Ovary (tissue), 7 donors: ENCODE measurements at regions not wholly inside any gene's neighbourhood (a gene's known extent, or its start where the extent isn't known, plus 50 kb on each side); places are given as distances from the start of the nearest gene placed in this dataset.

ENCODE experiments used
- DNase-seq, 5 donors: peaks; one replicate each; pipeline ENCODE4 v3.0.0-alpha.2; 2019 to 2020
- H3K27ac ChIP-seq, 2 donors: fragments of 200-600 bp; one replicate each; pipeline versions ENCODE4 v1.5.1 to v1.8.0; 2019 to 2022
- H3K27me3 ChIP-seq: fragments of 200-600 bp; one replicate; pipeline ENCODE4 v1.8.0; 2022
- H3K36me3 ChIP-seq: fragments of 200-600 bp; sonication (generic); one replicate; pipeline ENCODE4 v1.5.1; 2019
- H3K4me1 ChIP-seq: one replicate; pipeline ENCODE4 v1.8.1; 2013; ENCODE audit warnings: mild to moderate bottlenecking, moderate library complexity; ENCODE audit not compliant: insufficient read depth
- H3K4me3 ChIP-seq: fragments of 200-600 bp; sonication (generic); one replicate; pipeline ENCODE4 v1.5.1; 2017
- H3K9me3 ChIP-seq, 2 donors: fragments of 200-600 bp in 1 of 2; sonication (generic) in 1 of 2; one replicate each; pipeline versions ENCODE4 v1.5.1 to v1.8.1; 2013 to 2019; ENCODE audit warnings: mild to moderate bottlenecking in 1 of 2, moderate library complexity in 1 of 2
- EP300 ChIP-seq: sonication (generic); formaldehyde crosslinking; IDR thresholded peaks from one replicate; pipeline ENCODE4 v1.6.1; 2017; ENCODE audit warnings: antibody characterized with exemption
- POLR2A ChIP-seq: fragments of 450-650 bp; IDR thresholded peaks from one replicate; pipeline ENCODE4 v1.6.1; 2017; ENCODE audit warnings: antibody characterized with exemption, mild to moderate bottlenecking, moderate library complexity
- WGBS, 3 donors: extraction: QIAGEN DNeasy Blood & Tissue Kit in 1 of 3; methylation state at CpG; one replicate each; pipeline versions ENCODE4 v1.1.5 to v1.1.7; 2013 to 2017; 5-methylcytosine and 5-hydroxymethylcytosine counted together
- intact Hi-C, 4 donors: fragments of 100-400 bp; cut with DNase I; formaldehyde crosslinking; loops; one replicate each; pipeline versions ENCODE4 v1.11.0 to v1.15.1; 2022 to 2023
- TF ChIP-seq, protein P1 (sequence below), 3 donors: fragments of 450-650 bp in 2 of 3; fragments of 200-600 bp in 1 of 3; IDR thresholded peaks; one replicate each; pipeline versions ENCODE4 v1.5.1 to v1.8.0; 2016 to 2022; ENCODE audit warnings: antibody characterized with exemption in 3 of 3, mild to moderate bottlenecking in 1 of 3
- donor health status: DM: no; HTN: no; CAD: no; lungs with moderate emphysema.
- donor health status: DM: no; HTN: no; CAD: no.
- donor health status: Bipolar disorder and iron deficiency.
- donor health status: DM: no; HTN: no; CAD: no.
- donor health status: DM: yes; HTN: yes; CAD: no.

DNA sequence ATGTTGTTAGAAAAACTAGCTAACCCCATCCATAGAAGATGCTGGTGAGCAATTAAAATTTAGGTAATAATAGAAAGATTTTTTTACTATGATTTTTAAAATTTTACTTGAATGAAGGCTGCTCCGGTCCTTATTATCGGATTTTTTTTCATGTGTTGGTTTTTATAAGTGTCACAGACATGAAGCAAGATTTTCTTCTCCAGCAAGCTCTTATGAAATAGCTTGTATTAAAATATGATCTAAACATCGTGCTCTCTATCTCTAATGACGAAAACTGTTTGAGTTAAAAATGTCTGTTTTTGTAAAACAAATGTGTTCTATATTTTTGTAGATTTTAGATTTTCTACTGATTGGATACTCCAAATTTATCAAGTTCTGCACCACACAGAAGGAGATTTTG is 339.6 kb downstream of the ZNF536 start:
- no peaks in the 10 kb centered on the region for H3K9me3 ChIP-seq
- DNase-seq: no peak
- TF ChIP-seq EP300 (no peak), POLR2A (no peak)
- H3K27me3 ChIP-seq: no peaks in the 10 kb centered on the region
- H3K4me1 ChIP-seq: no peaks in the 10 kb centered on the region
- intact Hi-C loops: no loop called here
- no peak overlapping the region for H3K4me3 ChIP-seq
- H3K27ac ChIP-seq: no peak overlapping the region
- WGBS, 3 donors: 52 to 74% (median 62%) methylated on average over 4 of the region's 4 CpGs
- H3K36me3 ChIP-seq: no peaks in the 10 kb centered on the region

DNA sequence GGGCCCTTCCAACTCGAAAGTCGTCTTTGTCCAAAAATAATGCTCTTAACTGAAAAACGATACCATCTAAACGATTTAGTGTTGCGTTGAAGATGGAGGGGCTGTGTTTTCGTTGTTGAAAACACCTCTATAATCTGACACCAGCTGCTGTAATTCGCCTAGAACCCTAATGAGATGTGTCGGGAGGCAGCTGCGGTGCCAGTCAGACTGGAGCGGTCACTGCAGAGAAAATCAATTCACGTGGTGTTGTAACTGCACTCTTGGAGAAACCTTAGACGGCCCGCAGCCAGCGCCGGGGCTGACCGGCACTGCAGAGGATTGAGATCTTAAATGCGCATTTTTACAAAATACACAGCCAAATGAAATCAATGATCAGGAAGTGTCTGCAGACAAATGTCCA is 339.1 kb downstream of the ZNF536 start:
- no peaks in the 10 kb centered on the region for H3K27me3 ChIP-seq
- no peak overlapping the region for H3K4me3 ChIP-seq
- H3K4me1 ChIP-seq: no peaks in the 10 kb centered on the region
- no peak for DNase-seq
- H3K36me3 ChIP-seq: no peaks in the 10 kb centered on the region
- intact Hi-C loops: no loop called here
- no peak overlapping the region for H3K27ac ChIP-seq
- 76 to 85% (median 85%) methylated on average over 17 of the region's 17 CpGs for WGBS, 3 donors
- H3K9me3 ChIP-seq: no peaks in the 10 kb centered on the region
- TF ChIP-seq, protein P1, sequence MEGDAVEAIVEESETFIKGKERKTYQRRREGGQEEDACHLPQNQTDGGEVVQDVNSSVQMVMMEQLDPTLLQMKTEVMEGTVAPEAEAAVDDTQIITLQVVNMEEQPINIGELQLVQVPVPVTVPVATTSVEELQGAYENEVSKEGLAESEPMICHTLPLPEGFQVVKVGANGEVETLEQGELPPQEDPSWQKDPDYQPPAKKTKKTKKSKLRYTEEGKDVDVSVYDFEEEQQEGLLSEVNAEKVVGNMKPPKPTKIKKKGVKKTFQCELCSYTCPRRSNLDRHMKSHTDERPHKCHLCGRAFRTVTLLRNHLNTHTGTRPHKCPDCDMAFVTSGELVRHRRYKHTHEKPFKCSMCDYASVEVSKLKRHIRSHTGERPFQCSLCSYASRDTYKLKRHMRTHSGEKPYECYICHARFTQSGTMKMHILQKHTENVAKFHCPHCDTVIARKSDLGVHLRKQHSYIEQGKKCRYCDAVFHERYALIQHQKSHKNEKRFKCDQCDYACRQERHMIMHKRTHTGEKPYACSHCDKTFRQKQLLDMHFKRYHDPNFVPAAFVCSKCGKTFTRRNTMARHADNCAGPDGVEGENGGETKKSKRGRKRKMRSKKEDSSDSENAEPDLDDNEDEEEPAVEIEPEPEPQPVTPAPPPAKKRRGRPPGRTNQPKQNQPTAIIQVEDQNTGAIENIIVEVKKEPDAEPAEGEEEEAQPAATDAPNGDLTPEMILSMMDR (IDR thresholded peaks at IDR 0.05): no peak
- no peak for TF ChIP-seq POLR2A
- no peak for TF ChIP-seq EP300

DNA sequence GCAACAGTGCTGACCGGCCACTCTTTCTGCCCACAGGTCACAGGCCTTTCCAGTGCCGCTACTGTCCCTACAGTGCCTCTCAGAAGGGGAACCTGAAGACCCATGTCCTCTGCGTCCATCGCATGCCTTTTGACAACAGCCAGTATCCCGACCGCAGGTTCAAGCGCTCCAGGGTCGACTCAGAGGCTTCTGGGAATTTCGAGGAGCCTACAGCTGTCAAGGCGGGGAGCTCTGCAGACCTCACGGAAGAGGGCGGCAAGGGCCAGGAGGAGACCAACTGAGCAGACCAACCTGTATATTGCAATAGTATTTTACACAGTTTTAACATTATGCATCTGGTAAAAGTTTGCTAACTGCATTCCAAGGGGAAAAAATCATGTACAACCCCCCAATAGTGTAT is 338.5 kb downstream of the ZNF536 start:
- Histone ChIP-seq H3K4me3 (no peak overlapping the region), H3K9me3 (no peaks in the 10 kb centered on the region), H3K27ac (no peak overlapping the region), H3K4me1 (no peaks in the 10 kb centered on the region), H3K27me3 (no peaks in the 10 kb centered on the region), H3K36me3 (no peaks in the 10 kb centered on the region)
- DNase-seq: no peak
- intact Hi-C loops: no loop called here
- TF ChIP-seq POLR2A (no peak), EP300 (no peak)
- TF ChIP-seq, protein P1 (IDR thresholded peaks at IDR 0.05): no peak
- 90 to 93% (median 90%) methylated on average over 12 of the region's 12 CpGs for WGBS, 3 donors

DNA sequence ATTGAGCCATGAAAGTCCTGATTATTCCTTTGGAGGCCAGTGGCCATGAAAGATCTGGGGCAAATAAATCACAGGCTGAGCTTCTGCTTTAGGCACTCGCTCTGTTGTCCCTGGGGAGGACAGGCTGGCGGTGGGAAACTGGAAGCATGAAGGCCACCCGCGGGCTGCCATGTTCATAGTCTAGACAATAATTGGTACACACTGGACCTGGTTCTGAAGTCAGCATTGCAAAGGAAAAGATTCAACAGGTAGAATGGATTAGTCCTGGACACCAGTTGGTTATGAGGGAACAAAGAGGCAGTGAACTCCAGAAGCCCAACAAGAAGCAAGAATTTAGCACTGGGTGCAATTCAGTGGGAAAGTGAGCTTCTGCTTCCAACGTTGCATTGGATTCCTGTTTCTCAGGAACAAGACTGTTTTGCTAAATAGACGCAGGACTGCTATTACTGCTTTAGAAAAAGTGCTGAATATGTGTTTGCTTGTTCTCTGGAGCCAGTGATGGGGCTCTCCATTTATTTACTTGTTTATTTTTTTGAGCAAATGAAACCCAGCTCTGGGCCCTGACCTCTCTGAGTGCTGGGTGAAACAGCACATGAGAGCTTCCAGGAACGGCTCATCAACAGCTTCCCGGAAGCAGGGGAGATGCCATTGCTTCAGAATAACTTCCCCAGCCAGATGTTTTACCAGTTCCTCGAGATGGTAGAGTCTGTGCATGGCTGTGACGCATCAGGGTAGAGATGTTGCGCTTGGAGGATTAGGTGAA is 336.4 kb downstream of the ZNF536 start:
- intact Hi-C loops: no loop called here
- DNase-seq: no peak
- Histone ChIP-seq H3K4me3 (no peak overlapping the region), H3K4me1 (no peaks in the 10 kb centered on the region), H3K27me3 (no peaks in the 10 kb centered on the region), H3K36me3 (no peaks in the 10 kb centered on the region), H3K27ac (no peak overlapping the region), H3K9me3 (no peaks in the 10 kb centered on the region)
- TF ChIP-seq EP300: no peak
- TF ChIP-seq, protein P1 (IDR thresholded peaks at IDR 0.05): no peak
- 75 to 79% (median 78%) methylated on average over 11 of the region's 11 CpGs for WGBS, 3 donors

DNA sequence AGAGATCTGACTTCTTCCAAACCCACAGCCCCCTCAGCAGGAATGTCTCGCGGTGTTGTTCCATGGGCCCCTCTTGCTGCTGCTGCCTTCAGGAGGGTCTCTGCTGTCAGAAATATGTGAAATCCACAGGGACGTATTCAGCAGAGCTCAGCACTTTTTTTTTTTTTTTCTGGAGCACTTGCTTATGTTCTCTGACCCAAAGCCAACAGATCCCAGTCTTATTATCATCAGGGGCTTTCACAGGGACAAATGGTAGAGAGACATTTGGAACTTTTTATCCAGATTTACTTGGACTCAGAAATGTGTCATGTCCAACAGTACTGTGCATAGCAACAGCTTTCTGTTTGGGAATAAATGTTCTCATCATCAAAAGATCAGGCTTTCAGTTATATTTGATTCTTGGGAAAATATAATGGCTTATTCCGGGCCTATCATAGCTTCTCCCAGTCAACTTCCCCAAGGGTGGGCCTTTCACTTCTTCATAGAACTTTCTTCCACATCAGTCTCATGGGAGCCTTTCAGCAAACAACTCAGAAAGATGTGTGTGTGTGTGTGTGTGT is 332.7 kb downstream of the ZNF536 start:
- intact Hi-C loops: no loop called here
- TF ChIP-seq EP300 (no peak), POLR2A (no peak)
- TF ChIP-seq, protein P1 (IDR thresholded peaks at IDR 0.05): no peak
- Histone ChIP-seq H3K4me3 (no peak overlapping the region), H3K27ac (no peak overlapping the region), H3K27me3 (no peaks in the 10 kb centered on the region), H3K36me3 (no peaks in the 10 kb centered on the region), H3K4me1 (no peaks in the 10 kb centered on the region), H3K9me3 (no peaks in the 10 kb centered on the region)
- no peak for DNase-seq
- WGBS, 3 donors: 91 to 94% (median 91%) methylated on average over 4 of the region's 4 CpGs
